Common myeloid progenitor, CD34-positive (primary cell): ENCODE measurements at regions not wholly inside any gene's neighbourhood (a gene's known extent, or its start where the extent isn't known, plus 50 kb on each side); places are given as distances from the start of the nearest gene placed in this dataset.

ENCODE experiments used
- CTCF ChIA-PET: fragments of 350-600 bp; sonication (Branson Sonifier 250); formaldehyde crosslinking; loops from one replicate; lab custom pipeline; 2021; ENCODE audit warnings: antibody characterized with exemption; lab: Charles Lee
- POLR2A ChIA-PET: fragments of 350-600 bp; sonication (Branson Sonifier 250); formaldehyde crosslinking; loops from one replicate; lab custom pipeline; 2021; ENCODE audit warnings: antibody characterized with exemption; lab: Charles Lee
- DNase-seq, 3 donors: peaks; one replicate each; pipeline versions ENCODE4 v3.0.0 to v3.0.0-alpha.2; 2013
- H3K27ac ChIP-seq, 2 experiments: 1 replicate in 1 of 2; 2 replicates in 1 of 2; pipeline ENCODE4 v1.7.0; 2013; ENCODE audit warnings: inconsistent platforms in 2 of 2, low read length in 2 of 2, mild to moderate bottlenecking in 2 of 2, low read depth in 1 of 2, moderate library complexity in 1 of 2; ENCODE audit not compliant: severe bottlenecking in 2 of 2, insufficient read depth in 1 of 2, poor library complexity in 1 of 2
- H3K27me3 ChIP-seq, 5 experiments: replicated peaks in 2 of 5; 1 replicate in 3 of 5; 2 replicates in 2 of 5; pipeline versions ENCODE4 v1.6.1 to v1.7.0; 2013; ENCODE audit warnings: low read length in 4 of 5, mild to moderate bottlenecking in 2 of 5, moderate library complexity in 2 of 5, inconsistent platforms in 1 of 5; ENCODE audit not compliant: insufficient read depth in 5 of 5, control insufficient read depth in 4 of 5
- H3K36me3 ChIP-seq, 4 experiments: 1 replicate in 2 of 4; 2 replicates in 2 of 4; pipeline versions ENCODE4 v1.6.1 to v1.7.0; 2013; ENCODE audit warnings: low read length in 3 of 4, control low read depth in 1 of 4, mild to moderate bottlenecking in 1 of 4; ENCODE audit not compliant: control insufficient read depth in 4 of 4, insufficient read depth in 4 of 4
- H3K4me1 ChIP-seq, 4 experiments: 1 replicate in 3 of 4; 2 replicates in 1 of 4; pipeline versions ENCODE4 v1.6.1 to v1.7.1; 2013; ENCODE audit warnings: low read length in 3 of 4, mild to moderate bottlenecking in 3 of 4, control low read depth in 1 of 4, inconsistent platforms in 1 of 4, moderate library complexity in 1 of 4; ENCODE audit not compliant: control insufficient read depth in 4 of 4, insufficient read depth in 4 of 4; ENCODE audit errors: control extremely low read depth in 1 of 4
- H3K4me3 ChIP-seq, 7 experiments: 1 replicate in 4 of 7; 2 replicates in 3 of 7; pipeline versions ENCODE4 v1.5.1 to v1.7.0; 2013; ENCODE audit warnings: mild to moderate bottlenecking in 7 of 7, low read length in 6 of 7, moderate library complexity in 6 of 7, inconsistent platforms in 2 of 7, low read depth in 2 of 7, control low read depth in 1 of 7; ENCODE audit not compliant: insufficient read depth in 4 of 7, control insufficient read depth in 1 of 7; ENCODE audit errors: extremely low read depth in 1 of 7
- H3K9me3 ChIP-seq, 5 experiments: 1 replicate in 4 of 5; 2 replicates in 1 of 5; pipeline versions ENCODE4 v1.6.1 to v1.7.1; 2013; ENCODE audit warnings: low read length in 4 of 5, mild to moderate bottlenecking in 2 of 5, inconsistent platforms in 1 of 5, low read depth in 1 of 5, moderate library complexity in 1 of 5; ENCODE audit not compliant: control insufficient read depth in 4 of 5, insufficient read depth in 2 of 5; ENCODE audit errors: control extremely low read depth in 1 of 5
- WGBS: methylation state at CpG from one replicate; pipeline ENCODE4 v1.1.5; 2013; ENCODE audit not compliant: insufficient coverage; 5-methylcytosine and 5-hydroxymethylcytosine counted together

DNA sequence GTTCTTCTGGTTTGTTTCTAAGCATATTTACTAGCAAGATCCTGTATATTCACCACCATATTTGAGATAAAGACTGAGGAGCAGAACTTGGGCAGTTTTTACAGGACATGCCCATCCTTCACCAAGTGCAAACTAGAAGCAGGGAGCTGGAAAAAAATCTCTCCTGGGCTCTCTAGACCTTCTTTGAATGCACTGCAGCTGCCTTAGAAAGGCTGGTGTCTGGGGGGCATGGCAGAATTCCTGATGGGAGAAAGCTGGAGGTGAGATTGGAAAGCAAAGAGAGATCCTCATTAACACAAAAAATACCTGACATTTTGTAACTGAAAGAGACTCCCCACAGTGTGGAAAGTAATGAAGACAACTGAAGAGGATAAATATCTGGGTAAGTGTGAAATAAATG, 1612.1 kb downstream of the OLFM4 start:
- Histone ChIP-seq H3K36me3 (no peaks in the 10 kb centered on the region), H3K27ac (no peak overlapping the region), H3K9me3 (no peaks in the 10 kb centered on the region), H3K4me3 (no peak overlapping the region), H3K4me1 (no peaks in the 10 kb centered on the region), H3K27me3 (no peaks in the 10 kb centered on the region)
- CTCF ChIA-PET, result no interaction called here
- POLR2A ChIA-PET, result no interaction called here
- no peak for DNase-seq

DNA sequence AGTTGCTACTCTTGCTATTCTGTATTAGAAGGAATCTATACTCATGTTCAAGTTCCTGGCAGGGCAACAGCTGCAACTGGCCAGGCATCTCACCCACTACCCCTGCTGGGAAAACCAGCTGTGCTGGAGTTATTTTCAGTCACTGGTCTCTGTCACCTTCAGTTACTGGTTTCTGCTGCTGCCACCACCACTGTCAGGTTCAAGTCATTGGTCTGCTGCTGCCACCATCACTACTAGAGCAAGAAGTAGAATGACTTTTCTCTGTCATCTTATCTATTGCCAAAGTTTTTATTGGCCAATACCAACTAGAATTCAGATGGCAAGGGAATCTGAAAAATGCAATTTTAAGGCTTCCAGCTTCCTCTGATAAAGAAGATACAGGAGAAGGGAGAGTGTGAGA, 1615.2 kb downstream of the OLFM4 start:
- H3K4me3 ChIP-seq, result no peak overlapping the region
- H3K27ac ChIP-seq, result no peak overlapping the region
- H3K36me3 ChIP-seq, result no peaks in the 10 kb centered on the region
- ChIA-PET POLR2A (no interaction called here), CTCF (no interaction called here)
- H3K9me3 ChIP-seq, result no peaks in the 10 kb centered on the region
- H3K27me3 ChIP-seq, result no peaks in the 10 kb centered on the region
- no peak for DNase-seq
- H3K4me1 ChIP-seq, result no peaks in the 10 kb centered on the region

DNA sequence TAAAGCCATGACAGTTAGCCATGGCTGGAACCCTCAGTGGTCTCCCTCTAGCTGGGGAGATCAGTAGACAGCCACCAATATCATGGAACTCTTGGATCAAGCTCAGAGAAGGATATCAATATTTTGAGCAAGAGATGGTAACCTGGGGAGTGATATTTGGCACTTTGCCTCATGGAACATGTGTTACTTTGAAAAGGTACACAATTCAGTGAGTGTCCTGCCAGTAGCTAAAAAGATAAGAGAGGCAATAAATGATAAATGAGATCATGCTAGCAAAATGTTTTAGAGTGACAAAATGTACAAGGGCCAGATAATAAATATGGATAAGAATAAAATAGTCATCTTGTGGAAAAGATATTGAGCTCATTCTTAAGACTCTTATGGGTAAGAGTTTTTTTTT, 1618.7 kb downstream of the OLFM4 start:
- CTCF ChIA-PET, result no interaction called here
- no peak for DNase-seq

DNA sequence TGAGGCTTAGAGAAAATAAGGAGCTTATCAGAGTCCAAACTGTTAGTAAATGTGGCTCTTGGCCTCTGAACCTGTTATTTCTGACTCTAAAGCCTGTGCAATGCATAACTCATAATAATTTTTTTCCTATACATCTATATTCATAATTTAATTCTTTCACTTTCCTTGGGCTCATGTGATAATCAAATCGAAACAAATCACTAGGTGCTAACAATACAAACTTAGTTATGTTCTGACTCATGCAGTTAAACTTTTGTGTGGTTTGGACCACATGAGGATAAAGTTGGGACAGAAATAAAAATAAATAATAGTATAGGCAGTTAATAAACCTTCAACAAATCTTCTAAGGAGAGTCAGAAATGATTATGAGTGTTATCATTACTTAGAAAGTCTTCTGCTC, 1629.0 kb downstream of the OLFM4 start:
- Histone ChIP-seq H3K9me3 (no peaks in the 10 kb centered on the region), H3K4me3 (no peak overlapping the region), H3K4me1 (no peaks in the 10 kb centered on the region), H3K27me3 (no peaks in the 10 kb centered on the region), H3K27ac (no peak overlapping the region), H3K36me3 (no peaks in the 10 kb centered on the region)
- WGBS, result no CpG with 5 or more reads among the region's 1 CpG
- ChIA-PET CTCF (no interaction called here), POLR2A (no interaction called here)
- DNase-seq, result no peak

More for the DNA sequence above, 1618.7 kb downstream of the OLFM4 start:
- Histone ChIP-seq H3K27ac (no peak overlapping the region), H3K27me3 (no peaks in the 10 kb centered on the region), H3K4me1 (no peaks in the 10 kb centered on the region), H3K4me3 (no peak overlapping the region), H3K36me3 (no peaks in the 10 kb centered on the region), H3K9me3 (no peaks in the 10 kb centered on the region)
- POLR2A ChIA-PET, result no interaction called here

DNA sequence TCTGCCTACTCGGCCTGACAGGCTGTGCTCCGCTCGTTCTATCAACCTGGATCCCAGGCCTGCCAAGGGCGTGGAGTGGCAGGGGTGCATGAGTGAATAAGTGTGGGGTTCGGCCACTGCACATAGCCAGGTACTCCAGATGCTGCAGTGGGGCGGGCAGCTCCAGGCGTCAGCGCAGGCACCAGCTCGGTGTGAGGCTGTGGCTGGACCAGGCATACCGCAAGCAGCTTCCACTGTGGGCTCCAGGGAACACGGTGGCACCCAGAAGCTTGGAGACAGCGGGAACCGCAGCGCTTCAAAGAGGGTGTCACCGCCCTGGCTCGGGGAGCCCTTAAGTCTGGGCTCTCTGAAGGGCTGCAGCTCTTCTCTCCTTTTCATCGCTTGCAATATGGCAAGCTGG, 1630.2 kb downstream of the OLFM4 start:
- Histone ChIP-seq H3K27me3 (no peaks in the 10 kb centered on the region), H3K4me3 (no peak overlapping the region), H3K4me1 (no peaks in the 10 kb centered on the region), H3K9me3 (no peaks in the 10 kb centered on the region), H3K27ac (no peak overlapping the region), H3K36me3 (no peaks in the 10 kb centered on the region)
- no peak for DNase-seq
- POLR2A ChIA-PET, result no interaction called here
- WGBS, result 94% methylated on average over 14 of the region's 17 CpGs
- CTCF ChIA-PET, result no interaction called here

DNA sequence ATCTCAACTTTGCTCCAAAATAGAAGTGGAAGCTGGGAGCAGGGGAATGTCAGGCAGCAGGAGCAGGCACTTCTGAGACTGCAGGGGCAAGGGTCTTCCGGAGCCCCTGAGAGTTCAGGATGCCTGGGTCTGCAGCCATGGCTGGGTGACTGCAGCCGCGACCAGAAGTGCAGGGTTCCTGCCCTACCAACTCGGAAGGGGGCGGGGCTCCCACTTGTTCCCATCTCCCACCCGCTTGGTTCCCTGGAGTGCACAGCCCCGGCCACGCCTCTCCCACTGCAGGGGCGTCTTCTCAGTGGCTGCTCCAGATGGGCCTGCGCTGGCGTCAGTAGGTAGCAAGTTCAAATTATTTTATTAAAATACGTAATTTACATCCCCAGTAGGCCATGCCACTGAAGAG, 1631.7 kb downstream of the OLFM4 start:
- H3K4me1 ChIP-seq, result no peaks in the 10 kb centered on the region
- POLR2A ChIA-PET, result no interaction called here
- no peaks in the 10 kb centered on the region for H3K27me3 ChIP-seq
- H3K9me3 ChIP-seq, result no peaks in the 10 kb centered on the region
- DNase-seq, result no peak
- no peak overlapping the region for H3K27ac ChIP-seq
- 97% methylated on average over 9 of the region's 12 CpGs for WGBS
- H3K36me3 ChIP-seq, result no peaks in the 10 kb centered on the region
- no peak overlapping the region for H3K4me3 ChIP-seq
- CTCF ChIA-PET, result no interaction called here

DNA sequence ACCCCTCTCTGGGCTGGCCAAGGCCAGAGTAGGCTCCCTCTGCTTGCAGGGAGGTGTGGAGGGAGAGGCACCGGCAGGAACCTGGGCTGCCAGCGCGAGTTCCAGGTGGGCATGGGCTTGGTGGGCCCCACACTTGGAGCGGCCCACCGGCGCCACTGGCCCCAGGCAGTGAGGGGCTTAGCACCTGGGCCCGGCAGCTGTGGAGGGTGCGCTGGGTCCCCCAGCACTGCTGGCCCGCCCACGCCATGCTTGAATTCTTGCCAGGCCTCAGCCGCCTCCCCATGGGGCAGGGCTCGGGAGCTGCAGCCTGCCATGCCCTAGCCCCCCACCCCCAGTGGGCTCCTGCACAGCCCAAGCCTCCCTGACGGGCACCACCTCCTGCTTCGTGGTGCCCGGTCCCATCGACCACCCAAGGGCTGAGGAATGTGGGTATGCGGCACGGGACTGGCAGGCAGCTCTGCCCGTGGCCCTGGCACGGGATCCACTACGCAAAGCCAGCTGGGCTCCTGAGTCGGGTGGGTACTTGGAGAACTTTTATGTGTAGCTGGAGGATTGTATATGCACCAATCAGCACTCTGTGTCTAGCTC, 1648.0 kb downstream of the OLFM4 start:
- Histone ChIP-seq H3K27me3 (no peaks in the 10 kb centered on the region), H3K4me1 (no peaks in the 10 kb centered on the region), H3K9me3 (peaks cover 0 to 3% (median 0%) of the 10 kb centered on the region in 5 experiments), H3K36me3 (no peaks in the 10 kb centered on the region), H3K4me3 (no peak overlapping the region), H3K27ac (no peak overlapping the region)
- 95% methylated on average over 20 of the region's 22 CpGs for WGBS
- DNase-seq, result no peak
- ChIA-PET POLR2A (no interaction called here), CTCF (no interaction called here)
